Gastroesophageal sphincter (tissue), 3 donors: ENCODE measurements at regions not wholly inside any gene's neighbourhood (a gene's known extent, or its start where the extent isn't known, plus 50 kb on each side); places are given as distances from the start of the nearest gene placed in this dataset.

Experiments used
- CTCF ChIP-seq, 4 experiments: fragments of 200-600 bp in 2 of 4; fragments of 450-650 bp in 2 of 4; sonication (generic) in 1 of 4; IDR thresholded peaks; one replicate each; pipeline ENCODE4 v1.5.1; 2017 to 2019; ENCODE audit warnings: antibody characterized with exemption in 4 of 4, mild to moderate bottlenecking in 2 of 4, moderate library complexity in 2 of 4
- EP300 ChIP-seq: sonication (generic); formaldehyde crosslinking; IDR thresholded peaks from one replicate; pipeline ENCODE4 v1.6.1; 2017; ENCODE audit warnings: antibody characterized with exemption, mild to moderate bottlenecking
- POLR2A ChIP-seq, 2 donors: fragments of 450-650 bp; IDR thresholded peaks; one replicate each; pipeline ENCODE4 v1.6.1; 2017; ENCODE audit warnings: antibody characterized with exemption in 2 of 2, mild to moderate bottlenecking in 2 of 2, moderate library complexity in 1 of 2
- POLR2AphosphoS5 ChIP-seq: sonication (generic); formaldehyde crosslinking; IDR thresholded peaks from one replicate; pipeline ENCODE4 v1.6.1; 2017; ENCODE audit warnings: antibody characterized with exemption

GRCh38 chr2:239753401-239753837 is 271.7 kb downstream of the NDUFA10 start:
- TF ChIP-seq CTCF (IDR thresholded peaks at IDR 0.05) (no peak), POLR2A (IDR thresholded peaks at IDR 0.05) (no peak), EP300 (no peak), POLR2AphosphoS5 (no peak)
